OCI-LY7 (cell line): ENCODE measurements at regions not wholly inside any gene's neighbourhood (a gene's known extent, or its start where the extent isn't known, plus 50 kb on each side); places are given as distances from the start of the nearest gene placed in this dataset.

Source experiments
- CTCF ChIP-seq: fragments of 200-600 bp; sonication (generic); conservative IDR thresholded peaks from 2 replicates; pipeline ENCODE4 v1.5.1; 2014; ENCODE audit warnings: mild to moderate bottlenecking, antibody characterized with exemption, low read length, moderate library complexity, mixed read lengths
- EZH2phosphoT487 ChIP-seq: fragments of 200-600 bp; sonication (generic); IDR thresholded peaks from 2 replicates; pipeline ENCODE4 v1.6.1; 2018; ENCODE audit warnings: low read depth, borderline replicate concordance, mild to moderate bottlenecking, mixed run types, antibody characterized with exemption, low read length, moderate library complexity, mixed read lengths

GRCh38 chr10:44004913-44005787 lies 356.5 kb upstream of the ZNF32 start:
- TF ChIP-seq CTCF (no peak), EZH2phosphoT487 (no peak)
